ENCODE measurements at regions not wholly inside any gene's neighbourhood (a gene's known extent, or its start where the extent isn't known, plus 50 kb on each side); places are given as distances from the start of the nearest gene placed in this dataset.

GRCh38 chr12:46998811-46999368 is 80.5 kb upstream of the PCED1B start:
- intact Hi-C loops (cut with DNase I): no loop called here
- H3K27ac ChIP-seq: no peak overlapping the region
- H3K4me1 ChIP-seq: no peaks in the 10 kb centered on the region
- no peaks in the 10 kb centered on the region for H3K27me3 ChIP-seq
- H3K9ac ChIP-seq (ENCODE audit: low read depth in 2 of 2, low read length in 2 of 2): no peak overlapping the region
- TF ChIP-seq CTCF (IDR thresholded peaks at IDR 0.05): no peak
- DNase-seq: no peak
- H3K36me3 ChIP-seq: no peaks in the 10 kb centered on the region
- no peaks in the 10 kb centered on the region for H3K9me3 ChIP-seq
- no peak overlapping the region for H3K4me3 ChIP-seq

GRCh38 chr12:47004634-47005033 is 74.8 kb upstream of the PCED1B start:
- no peak for DNase-seq
- TF ChIP-seq CTCF (IDR thresholded peaks at IDR 0.05): no peak
- H3K27me3 ChIP-seq: no peaks in the 10 kb centered on the region
- H3K9me3 ChIP-seq: no peaks in the 10 kb centered on the region
- intact Hi-C loops (cut with DNase I): no loop called here
- no peak overlapping the region for H3K27ac ChIP-seq
- H3K4me1 ChIP-seq: no peaks in the 10 kb centered on the region
- H3K36me3 ChIP-seq: no peaks in the 10 kb centered on the region
- no peak overlapping the region for H3K4me3 ChIP-seq
- H3K9ac ChIP-seq (ENCODE audit: low read depth in 2 of 2, low read length in 2 of 2): no peak overlapping the region

- no peak overlapping the region for H3K9ac ChIP-seq (ENCODE audit: low read depth in 2 of 2, low read length in 2 of 2)
- H3K9me3 ChIP-seq: no peaks in the 10 kb centered on the region
- no peak for DNase-seq
- H3K4me1 ChIP-seq: no peaks in the 10 kb centered on the region
- no peaks in the 10 kb centered on the region for H3K27me3 ChIP-seq
- intact Hi-C loops (cut with DNase I): no loop called here
- no peaks in the 10 kb centered on the region for H3K36me3 ChIP-seq
- no peak overlapping the region for H3K27ac ChIP-seq
- no peak overlapping the region for H3K4me3 ChIP-seq
- TF ChIP-seq CTCF (IDR thresholded peaks at IDR 0.05): no peak
Measured at GRCh38 chr12:47007048-47007447, 72.4 kb upstream of the PCED1B start.

- TF ChIP-seq CTCF (IDR thresholded peaks at IDR 0.05): no peak
- Histone ChIP-seq H3K27ac (no peak overlapping the region), H3K9me3 (no peaks in the 10 kb centered on the region), H3K4me3 (no peak overlapping the region), H3K27me3 (no peaks in the 10 kb centered on the region), H3K36me3 (no peaks in the 10 kb centered on the region), H3K4me1 (no peaks in the 10 kb centered on the region), H3K9ac (ENCODE audit: low read depth in 2 of 2, low read length in 2 of 2) (no peak overlapping the region)
- intact Hi-C loops (cut with DNase I): no loop called here
- DNase-seq: no peak
Measured at GRCh38 chr12:47012552-47012951, 66.9 kb upstream of the PCED1B start.

GRCh38 chr12:47014474-47014873 is 64.9 kb upstream of the PCED1B start:
- intact Hi-C loops (cut with DNase I): no loop called here
- Histone ChIP-seq H3K36me3 (no peaks in the 10 kb centered on the region), H3K4me1 (no peaks in the 10 kb centered on the region), H3K4me3 (no peak overlapping the region), H3K9me3 (no peaks in the 10 kb centered on the region), H3K27me3 (no peaks in the 10 kb centered on the region), H3K27ac (no peak overlapping the region), H3K9ac (ENCODE audit: low read depth in 2 of 2, low read length in 2 of 2) (no peak overlapping the region)
- TF ChIP-seq CTCF (IDR thresholded peaks at IDR 0.05): no peak
- no peak for DNase-seq

Data from colonic mucosa (tissue), 4 donors.